ENCODE measurements at regions not wholly inside any gene's neighbourhood (a gene's known extent, or its start where the extent isn't known, plus 50 kb on each side); places are given as distances from the start of the nearest gene placed in this dataset.

DNA sequence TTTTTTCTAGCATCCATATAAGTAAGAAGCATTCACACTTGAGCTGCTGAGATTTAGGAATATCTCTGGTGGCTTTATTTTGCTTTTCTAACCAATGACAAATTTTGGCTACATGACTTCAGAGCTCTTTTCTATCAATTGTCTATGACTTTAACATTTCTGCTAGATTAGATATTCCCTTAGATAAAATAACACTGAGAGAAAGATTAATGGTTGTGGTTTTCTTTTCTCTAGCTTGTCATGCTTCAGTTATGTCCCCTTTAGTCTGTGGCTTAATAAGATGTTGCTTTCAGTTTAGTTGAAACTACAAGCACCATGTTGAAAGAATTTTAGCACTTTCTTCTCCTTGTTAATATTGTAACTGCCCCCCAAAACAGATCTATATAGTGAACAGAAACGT lies 665.6 kb upstream of the CCDC54 start:
- H3K14ac ChIP-seq (ENCODE audit: low read length), result no peak overlapping the region
- H2BK12ac ChIP-seq (ENCODE audit: low read length), result no peak overlapping the region
- H3K79me1 ChIP-seq (ENCODE audit: low read depth, low read length), result no peaks in the 10 kb centered on the region
- no peak overlapping the region for H3K23ac ChIP-seq (ENCODE audit: low read depth, low read length, poor library complexity)
- no peak overlapping the region for H3K4me3 ChIP-seq (ENCODE audit: low read length in 2 of 2)
- H2AFZ ChIP-seq (ENCODE audit: low read length), result peak overlapping the region; percentile 13
- DNase-seq (ENCODE audit: low spot score), result no peak
- H3K27ac ChIP-seq (replicated peaks; ENCODE audit: low read length), result no peak overlapping the region
- H4K91ac ChIP-seq (ENCODE audit: low read depth, low read length, poor library complexity), result no peak overlapping the region
- H3K4me1 ChIP-seq (ENCODE audit: control insufficient read depth in 2 of 2, insufficient read depth in 1 of 2, low read depth in 1 of 2, low read length in 2 of 2), result no peaks in the 10 kb centered on the region
- H2BK120ac ChIP-seq (ENCODE audit: low read depth, low read length), result no peak overlapping the region
- WGBS, 2 donors (ENCODE audit: extremely low coverage in 2 of 2, insufficient read length in 2 of 2, insufficient replicate concordance in 1 of 2), result no CpG with 5 or more reads among the region's 1 CpG
- H3K9ac ChIP-seq (ENCODE audit: low read depth, low read length, poor library complexity), result no peak overlapping the region
- no peaks in the 10 kb centered on the region for H3K27me3 ChIP-seq (ENCODE audit: control insufficient read depth in 3 of 3, insufficient read depth in 3 of 3, low read depth in 1 of 3, low read length in 3 of 3)
- H3K9me3 ChIP-seq (replicated peaks in 1 of 2; ENCODE audit: control insufficient read depth in 2 of 2, insufficient read depth in 1 of 2, low read depth in 1 of 2, low read length in 2 of 2), result no peaks in the 10 kb centered on the region
- no peak overlapping the region for H2AK5ac ChIP-seq (ENCODE audit: low read depth, low read length)
- H3K4ac ChIP-seq (ENCODE audit: low read length), result no peak overlapping the region
- no peak overlapping the region for H2BK15ac ChIP-seq (ENCODE audit: low read length)
- H4K8ac ChIP-seq (ENCODE audit: low read depth, low read length), result no peak overlapping the region
- H3K36me3 ChIP-seq (replicated peaks in 1 of 2; ENCODE audit: control insufficient read depth in 2 of 2, insufficient read depth in 2 of 2, low read length in 2 of 2), result no peaks in the 10 kb centered on the region
- H3K18ac ChIP-seq (ENCODE audit: low read length), result no peak overlapping the region
- H3K4me2 ChIP-seq (ENCODE audit: insufficient read depth, low read length, poor library complexity, severe bottlenecking), result no peak overlapping the region
- no peak overlapping the region for H2BK5ac ChIP-seq (ENCODE audit: low read length)

DNA sequence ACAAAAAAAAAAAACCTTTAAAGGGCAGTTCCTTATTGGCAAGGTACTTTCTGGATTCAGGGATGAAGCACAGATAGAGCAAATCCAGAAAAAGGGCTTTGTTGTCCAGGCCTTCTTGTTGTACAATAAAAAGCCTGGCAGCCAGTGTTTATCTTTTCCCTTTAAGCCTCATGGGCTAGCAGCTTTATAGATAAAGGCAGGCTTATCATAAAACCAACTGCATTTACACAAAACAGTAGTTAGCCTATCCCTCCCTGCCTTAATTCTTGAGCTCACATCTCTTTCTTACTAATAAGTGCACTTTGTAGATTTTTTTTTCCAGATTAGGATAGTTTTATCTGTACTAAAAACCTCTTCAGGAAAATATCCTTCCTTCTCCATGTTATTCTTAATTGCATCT lies 662.8 kb upstream of the CCDC54 start:
- Histone ChIP-seq H3K9ac (ENCODE audit: low read depth, low read length, poor library complexity) (no peak overlapping the region), H2BK120ac (ENCODE audit: low read depth, low read length) (no peak overlapping the region), H3K36me3 (replicated peaks in 1 of 2; ENCODE audit: control insufficient read depth in 2 of 2, insufficient read depth in 2 of 2, low read length in 2 of 2) (no peaks in the 10 kb centered on the region), H3K18ac (ENCODE audit: low read length) (no peak overlapping the region), H2AK5ac (ENCODE audit: low read depth, low read length) (no peak overlapping the region), H3K79me1 (ENCODE audit: low read depth, low read length) (no peaks in the 10 kb centered on the region), H4K8ac (ENCODE audit: low read depth, low read length) (no peak overlapping the region), H3K14ac (ENCODE audit: low read length) (no peak overlapping the region), H3K27ac (replicated peaks; ENCODE audit: low read length) (no peak overlapping the region), H3K27me3 (ENCODE audit: control insufficient read depth in 3 of 3, insufficient read depth in 3 of 3, low read depth in 1 of 3, low read length in 3 of 3) (no peaks in the 10 kb centered on the region), H3K23ac (ENCODE audit: low read depth, low read length, poor library complexity) (no peak overlapping the region), H4K91ac (ENCODE audit: low read depth, low read length, poor library complexity) (no peak overlapping the region), H2AFZ (ENCODE audit: low read length) (no peak overlapping the region), H3K4me2 (ENCODE audit: insufficient read depth, low read length, poor library complexity, severe bottlenecking) (no peak overlapping the region), H2BK5ac (ENCODE audit: low read length) (no peak overlapping the region), H2BK12ac (ENCODE audit: low read length) (no peak overlapping the region), H3K4ac (ENCODE audit: low read length) (no peak overlapping the region), H3K4me1 (ENCODE audit: control insufficient read depth in 2 of 2, insufficient read depth in 1 of 2, low read depth in 1 of 2, low read length in 2 of 2) (no peaks in the 10 kb centered on the region), H3K9me3 (replicated peaks in 1 of 2; ENCODE audit: control insufficient read depth in 2 of 2, insufficient read depth in 1 of 2, low read depth in 1 of 2, low read length in 2 of 2) (no peaks in the 10 kb centered on the region), H2BK15ac (ENCODE audit: low read length) (no peak overlapping the region), H3K4me3 (ENCODE audit: low read length in 2 of 2) (no peak overlapping the region)
- DNase-seq (ENCODE audit: low spot score), result no peak

DNA sequence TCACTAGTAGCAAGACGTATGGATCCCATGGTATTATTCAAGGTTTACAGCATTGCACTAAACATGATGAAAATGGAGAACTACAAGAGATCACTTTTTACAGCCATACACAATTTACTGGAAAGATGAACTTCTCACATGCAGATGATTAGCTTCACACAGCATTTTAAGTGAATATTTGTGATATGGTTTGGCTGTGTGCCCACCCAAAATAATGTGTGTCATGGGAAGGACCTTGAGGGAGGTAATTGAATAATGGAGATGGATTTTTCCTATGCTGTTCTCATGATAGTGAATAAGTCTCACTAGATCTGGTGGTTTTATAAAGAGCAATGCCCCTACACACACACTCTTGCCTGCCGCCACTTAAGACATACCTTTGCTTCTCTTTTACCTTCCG lies 662.0 kb upstream of the CCDC54 start:
- WGBS, 2 donors (ENCODE audit: extremely low coverage in 2 of 2, insufficient read length in 2 of 2, insufficient replicate concordance in 1 of 2), result no CpG with 5 or more reads among the region's 3 CpGs

DNA sequence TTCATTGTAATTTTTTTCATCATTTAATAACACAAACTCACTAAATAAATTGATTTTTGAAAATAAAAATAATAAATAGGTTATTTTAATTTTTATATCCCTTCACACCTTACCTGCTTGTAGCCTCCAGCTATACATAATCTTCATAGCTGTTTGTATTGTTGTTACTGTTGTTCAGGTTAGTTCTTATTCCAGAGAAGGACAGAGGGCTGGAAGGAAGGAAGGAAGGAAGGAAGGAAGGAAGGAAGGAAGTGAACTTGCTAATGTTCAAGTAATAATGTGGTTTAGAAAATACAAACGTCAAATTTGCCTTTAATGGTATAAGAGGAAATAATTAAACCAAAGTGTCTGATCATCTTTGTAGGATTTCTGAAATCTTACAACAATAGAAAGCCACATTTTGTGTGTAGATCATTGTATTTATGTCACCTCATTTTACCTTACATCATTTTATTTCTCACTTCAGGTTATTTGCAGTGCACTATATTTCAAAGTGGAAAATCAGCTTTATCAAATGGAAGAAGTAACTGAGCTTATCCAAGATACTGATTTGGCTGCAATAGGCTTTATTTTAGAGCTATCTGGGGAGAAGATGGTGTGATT lies 660.0 kb upstream of the CCDC54 start:
- Histone ChIP-seq H3K36me3 (replicated peaks in 1 of 2; ENCODE audit: control insufficient read depth in 2 of 2, insufficient read depth in 2 of 2, low read length in 2 of 2) (no peaks in the 10 kb centered on the region), H3K4me3 (ENCODE audit: low read length in 2 of 2) (no peak overlapping the region), H4K8ac (ENCODE audit: low read depth, low read length) (no peak overlapping the region), H3K23ac (ENCODE audit: low read depth, low read length, poor library complexity) (no peak overlapping the region), H2BK5ac (ENCODE audit: low read length) (no peak overlapping the region), H2BK15ac (ENCODE audit: low read length) (no peak overlapping the region), H3K18ac (ENCODE audit: low read length) (no peak overlapping the region), H3K27ac (replicated peaks; ENCODE audit: low read length) (no peak overlapping the region), H3K9me3 (replicated peaks in 1 of 2; ENCODE audit: control insufficient read depth in 2 of 2, insufficient read depth in 1 of 2, low read depth in 1 of 2, low read length in 2 of 2) (peaks cover 0 to 2% of the 10 kb centered on the region in 2 donors), H3K4me2 (ENCODE audit: insufficient read depth, low read length, poor library complexity, severe bottlenecking) (no peak overlapping the region), H3K4ac (ENCODE audit: low read length) (no peak overlapping the region), H2AFZ (ENCODE audit: low read length) (no peak overlapping the region), H3K27me3 (ENCODE audit: control insufficient read depth in 3 of 3, insufficient read depth in 3 of 3, low read depth in 1 of 3, low read length in 3 of 3) (no peaks in the 10 kb centered on the region), H3K4me1 (ENCODE audit: control insufficient read depth in 2 of 2, insufficient read depth in 1 of 2, low read depth in 1 of 2, low read length in 2 of 2) (no peaks in the 10 kb centered on the region), H3K9ac (ENCODE audit: low read depth, low read length, poor library complexity) (no peak overlapping the region), H3K79me1 (ENCODE audit: low read depth, low read length) (no peaks in the 10 kb centered on the region), H2AK5ac (ENCODE audit: low read depth, low read length) (no peak overlapping the region), H2BK120ac (ENCODE audit: low read depth, low read length) (no peak overlapping the region), H2BK12ac (ENCODE audit: low read length) (no peak overlapping the region), H4K91ac (ENCODE audit: low read depth, low read length, poor library complexity) (no peak overlapping the region), H3K14ac (ENCODE audit: low read length) (no peak overlapping the region)
- WGBS, 2 donors (ENCODE audit: extremely low coverage in 2 of 2, insufficient read length in 2 of 2, insufficient replicate concordance in 1 of 2), result no CpG with 5 or more reads among the region's 1 CpG
- no peak for DNase-seq (ENCODE audit: low spot score)

More for the DNA sequence above, 662.0 kb upstream of the CCDC54 start:
- Histone ChIP-seq H3K27me3 (ENCODE audit: control insufficient read depth in 3 of 3, insufficient read depth in 3 of 3, low read depth in 1 of 3, low read length in 3 of 3) (no peaks in the 10 kb centered on the region), H3K36me3 (replicated peaks in 1 of 2; ENCODE audit: control insufficient read depth in 2 of 2, insufficient read depth in 2 of 2, low read length in 2 of 2) (no peaks in the 10 kb centered on the region), H3K9ac (ENCODE audit: low read depth, low read length, poor library complexity) (no peak overlapping the region), H4K8ac (ENCODE audit: low read depth, low read length) (no peak overlapping the region), H3K4ac (ENCODE audit: low read length) (no peak overlapping the region), H3K79me1 (ENCODE audit: low read depth, low read length) (no peaks in the 10 kb centered on the region), H2AK5ac (ENCODE audit: low read depth, low read length) (no peak overlapping the region), H2BK120ac (ENCODE audit: low read depth, low read length) (no peak overlapping the region), H3K18ac (ENCODE audit: low read length) (no peak overlapping the region), H3K23ac (ENCODE audit: low read depth, low read length, poor library complexity) (no peak overlapping the region), H3K14ac (ENCODE audit: low read length) (no peak overlapping the region), H2BK12ac (ENCODE audit: low read length) (no peak overlapping the region), H2BK5ac (ENCODE audit: low read length) (no peak overlapping the region), H3K4me3 (ENCODE audit: low read length in 2 of 2) (no peak overlapping the region), H3K4me2 (ENCODE audit: insufficient read depth, low read length, poor library complexity, severe bottlenecking) (no peak overlapping the region), H3K4me1 (ENCODE audit: control insufficient read depth in 2 of 2, insufficient read depth in 1 of 2, low read depth in 1 of 2, low read length in 2 of 2) (no peaks in the 10 kb centered on the region), H4K91ac (ENCODE audit: low read depth, low read length, poor library complexity) (no peak overlapping the region), H2AFZ (ENCODE audit: low read length) (no peak overlapping the region), H3K9me3 (replicated peaks in 1 of 2; ENCODE audit: control insufficient read depth in 2 of 2, insufficient read depth in 1 of 2, low read depth in 1 of 2, low read length in 2 of 2) (no peaks in the 10 kb centered on the region), H2BK15ac (ENCODE audit: low read length) (no peak overlapping the region), H3K27ac (replicated peaks; ENCODE audit: low read length) (no peak overlapping the region)
- DNase-seq (ENCODE audit: low spot score), result no peak

All from neuronal stem cell (in vitro differentiated cells).